ENCODE measurements at regions not wholly inside any gene's neighbourhood (a gene's known extent, or its start where the extent isn't known, plus 50 kb on each side); places are given as distances from the start of the nearest gene placed in this dataset.
"Not testable (repeated sequence)": the region's sequence is repeated elsewhere in the genome, so short reads cannot be mapped to it uniquely, and the experiment has no call there.

DNA sequence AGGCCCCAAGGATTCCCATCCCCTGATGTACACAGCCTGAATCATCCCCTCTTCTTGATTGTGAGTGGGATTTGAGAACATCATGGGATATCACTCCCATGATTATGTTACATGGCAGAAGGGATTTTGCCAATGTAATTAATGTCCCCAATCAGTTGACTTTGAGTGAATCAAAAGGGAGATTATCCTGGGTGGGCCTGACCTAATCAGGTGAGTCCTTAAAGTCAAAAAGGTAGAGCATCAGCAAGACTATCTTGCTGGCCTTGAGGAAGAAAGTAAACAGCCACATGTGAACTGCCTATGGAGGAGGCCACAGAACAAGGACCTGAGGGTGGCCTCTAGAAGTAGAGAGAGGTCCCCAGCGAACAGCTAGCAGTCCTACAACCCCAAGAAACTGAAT lies 203.1 kb upstream of the ATP6AP2 start:
- Histone ChIP-seq H3K36me3 (ENCODE audit: control insufficient read depth in 3 of 3, insufficient read depth in 2 of 3, low read depth in 1 of 3, low read length in 3 of 3) (no peaks in the 10 kb centered on the region), H3K27ac (ENCODE audit: low read depth in 1 of 3, low read length in 2 of 3) (no peak overlapping the region), H3K4me1 (ENCODE audit: control insufficient read depth in 3 of 3, insufficient read depth in 2 of 3, low read depth in 1 of 3, low read length in 2 of 3) (no peaks in the 10 kb centered on the region), H3K4me3 (ENCODE audit: low read depth in 1 of 3, low read length in 3 of 3) (no peak overlapping the region), H3K27me3 (ENCODE audit: control insufficient read depth in 3 of 3, insufficient read depth in 3 of 3, low read length in 3 of 3) (no peaks in the 10 kb centered on the region), H3K9me3 (ENCODE audit: control insufficient read depth in 2 of 2, insufficient read depth in 1 of 2, low read depth in 1 of 2, low read length in 1 of 2) (no peaks in the 10 kb centered on the region)
- WGBS, 3 donors = 85 to 92% (median 88%) methylated on average over 1 of the region's 1 CpG
- DNase-seq (no peak), FAIRE-seq (no peak)

- Histone ChIP-seq H3K9me3 (ENCODE audit: control insufficient read depth in 2 of 2, insufficient read depth in 1 of 2, low read depth in 1 of 2, low read length in 1 of 2) (no peaks in the 10 kb centered on the region), H3K4me1 (ENCODE audit: control insufficient read depth in 3 of 3, insufficient read depth in 2 of 3, low read depth in 1 of 3, low read length in 2 of 3) (no peaks in the 10 kb centered on the region), H3K27ac (ENCODE audit: low read depth in 1 of 3, low read length in 2 of 3) (no peak overlapping the region), H3K27me3 (ENCODE audit: control insufficient read depth in 3 of 3, insufficient read depth in 3 of 3, low read length in 3 of 3) (no peaks in the 10 kb centered on the region), H3K4me3 (ENCODE audit: low read depth in 1 of 3, low read length in 3 of 3) (no peak overlapping the region), H3K36me3 (ENCODE audit: control insufficient read depth in 3 of 3, insufficient read depth in 2 of 3, low read depth in 1 of 3, low read length in 3 of 3) (no peaks in the 10 kb centered on the region)
- 80 to 94% (median 94%) methylated on average over 2 of the region's 2 CpGs for WGBS, 3 donors
- FAIRE-seq (no peak), DNase-seq (no peak)
These were observed 206.3 kb upstream of the ATP6AP2 start for GRCh38 chrX:40374486-40374885.

DNA sequence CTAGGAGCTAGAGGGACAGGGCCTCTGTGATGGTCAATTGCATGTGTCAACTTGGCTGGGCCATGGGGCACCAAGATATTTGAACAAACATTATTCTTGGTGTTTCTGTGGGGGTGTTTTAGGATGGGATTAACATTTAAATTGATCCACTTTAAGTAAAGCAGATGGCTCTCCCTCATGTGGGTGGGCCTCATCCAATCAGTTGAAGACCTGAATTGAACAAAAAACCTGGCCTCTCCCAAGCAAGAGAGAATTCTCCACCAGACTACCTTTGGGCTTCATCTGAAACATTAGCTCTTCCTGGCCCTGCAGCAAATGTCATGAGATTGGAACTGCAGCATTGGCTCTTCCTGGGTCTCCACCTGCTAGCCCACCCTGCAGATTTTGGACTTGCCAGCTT lies 207.1 kb upstream of the ATP6AP2 start:
- no peaks in the 10 kb centered on the region for H3K4me1 ChIP-seq (ENCODE audit: control insufficient read depth in 3 of 3, insufficient read depth in 2 of 3, low read depth in 1 of 3, low read length in 2 of 3)
- H3K4me3 ChIP-seq (ENCODE audit: low read depth in 1 of 3, low read length in 3 of 3) = no peak overlapping the region
- no peaks in the 10 kb centered on the region for H3K36me3 ChIP-seq (ENCODE audit: control insufficient read depth in 3 of 3, insufficient read depth in 2 of 3, low read depth in 1 of 3, low read length in 3 of 3)
- FAIRE-seq (no peak), DNase-seq (no peak)
- no peak overlapping the region for H3K27ac ChIP-seq (ENCODE audit: low read depth in 1 of 3, low read length in 2 of 3)
- no peaks in the 10 kb centered on the region for H3K27me3 ChIP-seq (ENCODE audit: control insufficient read depth in 3 of 3, insufficient read depth in 3 of 3, low read length in 3 of 3)
- no peaks in the 10 kb centered on the region for H3K9me3 ChIP-seq (ENCODE audit: control insufficient read depth in 2 of 2, insufficient read depth in 1 of 2, low read depth in 1 of 2, low read length in 1 of 2)

GRCh38 chrX:40373025-40373424 lies 207.7 kb upstream of the ATP6AP2 start:
- FAIRE-seq (no peak), DNase-seq (no peak)
- H3K36me3 ChIP-seq (ENCODE audit: control insufficient read depth in 3 of 3, insufficient read depth in 2 of 3, low read depth in 1 of 3, low read length in 3 of 3) = no peaks in the 10 kb centered on the region
- H3K27me3 ChIP-seq (ENCODE audit: control insufficient read depth in 3 of 3, insufficient read depth in 3 of 3, low read length in 3 of 3) = no peaks in the 10 kb centered on the region
- H3K4me3 ChIP-seq (ENCODE audit: low read depth in 1 of 3, low read length in 3 of 3) = no peak overlapping the region
- 88 to 98% (median 95%) methylated on average over 4 of the region's 4 CpGs for whole genome bisulfite sequencing, 3 donors
- no peak overlapping the region for H3K27ac ChIP-seq (ENCODE audit: low read depth in 1 of 3, low read length in 2 of 3)
- H3K4me1 ChIP-seq (ENCODE audit: control insufficient read depth in 3 of 3, insufficient read depth in 2 of 3, low read depth in 1 of 3, low read length in 2 of 3) = no peaks in the 10 kb centered on the region
- H3K9me3 ChIP-seq (ENCODE audit: control insufficient read depth in 2 of 2, insufficient read depth in 1 of 2, low read depth in 1 of 2, low read length in 1 of 2) = no peaks in the 10 kb centered on the region

GRCh38 chrX:40371376-40371775 lies 209.4 kb upstream of the ATP6AP2 start:
- Histone ChIP-seq H3K36me3 (ENCODE audit: control insufficient read depth in 3 of 3, insufficient read depth in 2 of 3, low read depth in 1 of 3, low read length in 3 of 3) (no peaks in the 10 kb centered on the region), H3K4me1 (ENCODE audit: control insufficient read depth in 3 of 3, insufficient read depth in 2 of 3, low read depth in 1 of 3, low read length in 2 of 3) (no peaks in the 10 kb centered on the region), H3K27ac (ENCODE audit: low read depth in 1 of 3, low read length in 2 of 3) (no peak overlapping the region), H3K4me3 (ENCODE audit: low read depth in 1 of 3, low read length in 3 of 3) (no peak overlapping the region), H3K9me3 (ENCODE audit: control insufficient read depth in 2 of 2, insufficient read depth in 1 of 2, low read depth in 1 of 2, low read length in 1 of 2) (no peaks in the 10 kb centered on the region), H3K27me3 (ENCODE audit: control insufficient read depth in 3 of 3, insufficient read depth in 3 of 3, low read length in 3 of 3) (no peaks in the 10 kb centered on the region)
- FAIRE-seq (no peak), DNase-seq (no peak)
- 66 to 85% (median 66%) methylated on average over 6 of the region's 6 CpGs for WGBS, 3 donors

DNA sequence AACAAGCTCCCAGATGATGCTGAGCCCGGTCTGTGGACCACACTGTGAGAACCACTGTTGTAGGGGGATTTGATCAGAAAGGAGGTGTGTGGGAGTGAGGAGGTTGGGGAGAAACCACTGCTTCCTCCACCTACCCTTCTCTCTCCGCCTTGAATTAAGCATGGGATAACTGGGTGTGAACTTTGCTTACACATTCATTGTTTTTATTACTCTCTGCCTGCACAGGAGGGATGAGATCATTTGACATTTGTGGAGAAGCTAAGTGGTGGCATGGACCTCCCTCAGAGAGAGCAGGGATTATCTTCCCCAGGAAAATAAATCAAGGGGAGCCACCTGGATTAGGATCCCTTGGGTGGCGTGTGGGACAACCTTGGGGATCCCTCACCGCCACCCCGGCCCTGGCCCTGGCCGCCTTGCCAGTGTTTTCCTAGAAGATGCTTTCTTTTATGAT lies 212.1 kb upstream of the ATP6AP2 start:
- DNase-seq (peak in 1 of 2 donors; percentile 17), FAIRE-seq (no peak)
- H3K27me3 ChIP-seq (ENCODE audit: control insufficient read depth in 3 of 3, insufficient read depth in 3 of 3, low read length in 3 of 3) = no peaks in the 10 kb centered on the region
- H3K36me3 ChIP-seq (ENCODE audit: control insufficient read depth in 3 of 3, insufficient read depth in 2 of 3, low read depth in 1 of 3, low read length in 3 of 3) = no peaks in the 10 kb centered on the region
- 50 to 71% (median 60%) methylated on average over 6 of the region's 6 CpGs for WGBS, 3 donors
- no peak overlapping the region for H3K4me3 ChIP-seq (ENCODE audit: low read depth in 1 of 3, low read length in 3 of 3)
- H3K4me1 ChIP-seq (ENCODE audit: control insufficient read depth in 3 of 3, insufficient read depth in 2 of 3, low read depth in 1 of 3, low read length in 2 of 3) = no peaks in the 10 kb centered on the region
- H3K9me3 ChIP-seq (ENCODE audit: control insufficient read depth in 2 of 2, insufficient read depth in 1 of 2, low read depth in 1 of 2, low read length in 1 of 2) = no peaks in the 10 kb centered on the region
- H3K27ac ChIP-seq (ENCODE audit: low read depth in 1 of 3, low read length in 2 of 3) = no peak overlapping the region

GRCh38 chrX:40366661-40367060 lies 214.1 kb upstream of the ATP6AP2 start:
- DNase-seq (no peak), FAIRE-seq (no peak)
- Histone ChIP-seq H3K4me3 (ENCODE audit: low read depth in 1 of 3, low read length in 3 of 3) (no peak overlapping the region), H3K27me3 (ENCODE audit: control insufficient read depth in 3 of 3, insufficient read depth in 3 of 3, low read length in 3 of 3) (no peaks in the 10 kb centered on the region), H3K27ac (ENCODE audit: low read depth in 1 of 3, low read length in 2 of 3) (no peak overlapping the region), H3K9me3 (ENCODE audit: control insufficient read depth in 2 of 2, insufficient read depth in 1 of 2, low read depth in 1 of 2, low read length in 1 of 2) (no peaks in the 10 kb centered on the region), H3K36me3 (ENCODE audit: control insufficient read depth in 3 of 3, insufficient read depth in 2 of 3, low read depth in 1 of 3, low read length in 3 of 3) (no peaks in the 10 kb centered on the region), H3K4me1 (ENCODE audit: control insufficient read depth in 3 of 3, insufficient read depth in 2 of 3, low read depth in 1 of 3, low read length in 2 of 3) (no peaks in the 10 kb centered on the region)
- 83 to 87% (median 84%) methylated on average over 3 of the region's 3 CpGs for WGBS, 3 donors

DNA sequence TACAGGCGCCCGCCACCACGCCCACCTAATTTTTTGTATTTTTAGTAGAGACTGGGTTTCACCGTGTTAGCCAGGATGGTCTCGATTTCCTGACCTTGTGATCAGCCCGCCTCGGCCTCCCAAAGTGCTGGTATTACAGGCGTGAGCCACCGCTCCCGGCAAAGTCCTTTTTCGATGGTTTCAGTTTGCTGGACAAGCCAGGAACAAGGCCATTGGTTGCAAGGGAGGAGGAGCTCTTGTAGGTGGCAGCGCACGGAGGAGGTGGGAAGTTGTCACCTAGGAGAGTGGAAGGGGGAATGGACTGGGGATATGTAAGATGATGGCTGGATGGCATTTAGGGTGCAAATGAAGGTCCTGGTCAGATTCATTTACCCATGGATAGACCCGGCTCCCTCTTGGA lies 218.5 kb upstream of the ATP6AP2 start:
- H3K27ac ChIP-seq (ENCODE audit: low read depth in 1 of 3, low read length in 2 of 3); DNase-seq; H3K36me3 ChIP-seq (ENCODE audit: control insufficient read depth in 3 of 3, insufficient read depth in 2 of 3, low read depth in 1 of 3, low read length in 3 of 3); H3K9me3 ChIP-seq (ENCODE audit: control insufficient read depth in 2 of 2, insufficient read depth in 1 of 2, low read depth in 1 of 2, low read length in 1 of 2); H3K4me1 ChIP-seq (ENCODE audit: control insufficient read depth in 3 of 3, insufficient read depth in 2 of 3, low read depth in 1 of 3, low read length in 2 of 3); H3K27me3 ChIP-seq (ENCODE audit: control insufficient read depth in 3 of 3, insufficient read depth in 3 of 3, low read length in 3 of 3); FAIRE-seq; H3K4me3 ChIP-seq (ENCODE audit: low read depth in 1 of 3, low read length in 3 of 3): not testable (repeated sequence)
- WGBS, 3 donors = 79 to 88% (median 86%) methylated on average over 11 to 14 of the region's 14 CpGs

- no peak for FAIRE-seq
- no peaks in the 10 kb centered on the region for H3K36me3 ChIP-seq (ENCODE audit: control insufficient read depth in 3 of 3, insufficient read depth in 2 of 3, low read depth in 1 of 3, low read length in 3 of 3)
- 93 to 97% (median 96%) methylated on average over 11 to 24 of the region's 24 CpGs for WGBS, 3 donors
These were observed 220.2 kb upstream of the ATP6AP2 start for GRCh38 chrX:40360557-40360956.

More at GRCh38 chrX:40360557-40360956, 220.2 kb upstream of the ATP6AP2 start:
- H3K4me3 ChIP-seq (ENCODE audit: low read depth in 1 of 3, low read length in 3 of 3) = no peak overlapping the region
- H3K9me3 ChIP-seq (ENCODE audit: control insufficient read depth in 2 of 2, insufficient read depth in 1 of 2, low read depth in 1 of 2, low read length in 1 of 2) = no peaks in the 10 kb centered on the region
- no peak overlapping the region for H3K27ac ChIP-seq (ENCODE audit: low read depth in 1 of 3, low read length in 2 of 3)
- no peaks in the 10 kb centered on the region for H3K27me3 ChIP-seq (ENCODE audit: control insufficient read depth in 3 of 3, insufficient read depth in 3 of 3, low read length in 3 of 3)
- no peak for DNase-seq
- H3K4me1 ChIP-seq (ENCODE audit: control insufficient read depth in 3 of 3, insufficient read depth in 2 of 3, low read depth in 1 of 3, low read length in 2 of 3) = no peaks in the 10 kb centered on the region
